HG03025 (cell line): ENCODE measurements at regions not wholly inside any gene's neighbourhood (a gene's known extent, or its start where the extent isn't known, plus 50 kb on each side); places are given as distances from the start of the nearest gene placed in this dataset.

Experiments
- ATAC-seq: cut with Tn5 transposase; IDR thresholded peaks from one replicate; pipeline ENCODE4 v1.9.1; 2021; ENCODE audit warnings: mild to moderate bottlenecking, moderate library complexity; ENCODE audit not compliant: unreplicated experiment, low FRiP score

GRCh38 chr4:100742045-100742444 is 224.2 kb upstream of the EMCN start:
- no peak for ATAC-seq

DNA sequence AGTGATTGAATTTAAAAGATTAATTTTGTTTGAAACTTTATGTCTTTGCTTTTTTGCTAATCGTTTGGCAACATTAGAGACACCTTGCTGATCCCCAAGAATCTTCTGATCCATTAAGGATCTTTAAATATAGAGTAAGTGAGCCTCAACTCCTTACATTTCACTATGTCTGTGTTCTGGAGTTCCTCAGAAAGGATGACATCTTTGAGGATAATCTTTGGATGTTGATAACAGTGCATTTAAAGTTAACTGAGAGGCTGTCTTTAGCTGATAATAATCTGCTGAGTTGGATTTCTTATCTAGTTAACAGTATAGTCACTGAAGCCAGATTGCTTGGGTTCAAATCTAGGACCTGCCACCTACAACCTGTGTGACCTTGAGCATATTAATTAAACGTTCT is 221.6 kb upstream of the EMCN start:
- no peak for ATAC-seq

DNA sequence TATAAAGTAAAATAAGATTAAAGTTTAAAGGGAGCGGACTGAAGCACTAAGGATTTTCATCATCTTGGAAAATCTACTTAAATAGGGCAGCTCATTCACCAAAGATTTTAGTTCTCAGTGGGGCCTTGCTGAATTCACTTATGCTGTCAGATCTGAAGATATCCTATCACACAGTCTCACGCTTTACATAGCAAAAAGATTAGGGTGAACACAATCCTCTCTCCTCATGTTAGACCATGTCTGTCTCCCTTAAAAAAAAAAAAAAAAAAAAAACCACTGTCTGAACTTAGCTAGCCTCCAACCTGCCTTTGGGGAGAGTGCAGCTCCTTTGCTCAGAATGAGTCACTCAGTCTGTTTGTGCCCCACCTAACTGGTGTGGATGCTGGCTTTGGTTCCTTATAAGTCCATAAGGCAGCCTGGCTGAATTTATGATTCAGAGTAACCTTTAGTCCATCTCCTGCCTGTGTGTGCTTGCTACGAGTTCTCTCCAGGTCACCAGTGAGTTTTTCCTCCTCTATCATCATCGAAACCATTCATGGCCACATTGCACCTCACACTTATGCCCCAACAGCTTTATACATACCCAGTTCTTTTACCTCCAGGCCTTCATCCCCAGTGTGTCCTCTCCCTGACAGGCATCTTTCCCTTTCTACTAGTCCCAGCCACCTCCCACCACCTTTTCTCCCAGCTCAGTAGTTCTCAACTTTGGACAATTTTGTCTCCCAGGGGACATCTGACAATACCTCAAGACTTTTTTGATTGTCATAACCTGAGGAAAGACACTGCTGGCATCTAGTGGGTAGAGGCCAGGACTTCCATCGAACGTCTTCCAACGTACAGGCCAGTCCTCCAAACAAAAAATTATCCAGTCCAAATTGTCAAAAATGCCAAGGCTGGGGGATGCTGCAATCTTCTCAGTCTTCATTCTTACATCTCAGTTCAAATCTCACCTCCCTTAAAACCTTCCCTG is 220.7 kb upstream of the EMCN start:
- ATAC-seq: no peak

DNA sequence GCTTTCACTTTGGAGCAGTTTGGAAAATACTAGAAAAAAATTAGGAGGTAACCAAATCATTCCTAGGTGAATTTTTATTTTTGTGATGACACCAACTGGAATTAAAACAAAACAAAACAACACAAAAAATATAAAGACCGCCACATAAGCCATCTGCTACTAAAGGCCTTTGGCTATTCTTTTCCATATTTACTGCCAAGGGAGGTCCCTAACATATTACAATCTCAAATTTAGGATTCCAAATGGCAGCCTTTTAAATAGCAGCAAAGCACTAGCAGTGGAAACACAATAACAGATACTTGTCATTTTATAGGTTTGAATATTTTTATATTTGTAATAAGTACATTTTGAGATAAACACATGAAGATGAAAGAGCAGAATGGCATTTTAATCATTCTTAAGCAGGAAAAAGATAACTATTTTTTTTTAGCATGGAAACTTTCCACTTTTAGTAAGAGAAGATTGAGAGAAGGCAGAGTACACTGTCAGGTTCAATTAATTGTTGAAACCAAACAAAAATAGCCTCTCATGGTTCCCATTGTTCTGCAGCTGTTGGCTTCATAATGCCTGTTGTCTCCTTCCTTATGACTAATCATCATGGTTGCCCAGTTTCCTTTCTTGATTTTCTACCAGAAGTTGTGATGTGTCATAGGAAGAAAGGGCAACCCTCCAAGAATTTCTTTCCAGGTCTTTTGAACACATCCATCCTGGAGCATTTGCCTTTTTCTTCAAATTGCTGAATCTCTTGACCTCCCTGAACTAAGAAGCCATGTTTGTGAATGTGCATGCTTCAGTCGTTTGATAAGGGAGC is 219.0 kb upstream of the EMCN start:
- no peak for ATAC-seq

DNA sequence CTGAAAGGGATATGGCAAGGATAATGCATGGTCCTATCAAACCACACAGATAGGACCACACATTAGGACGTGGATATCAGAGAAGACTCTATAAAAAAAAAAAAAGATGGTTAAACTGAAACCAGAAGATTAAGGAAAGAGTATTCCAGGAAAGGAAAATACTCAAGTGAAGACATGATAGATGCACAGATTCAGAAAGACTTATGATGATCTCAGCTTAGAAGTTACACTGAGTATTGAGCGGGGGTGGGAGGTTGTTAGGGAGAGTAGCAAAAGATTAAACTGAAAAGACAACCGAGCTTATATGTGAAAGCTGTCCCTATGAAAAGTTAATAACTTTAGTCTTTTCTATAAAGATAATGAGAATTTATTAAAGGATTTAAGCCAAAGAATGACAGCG is 211.0 kb upstream of the EMCN start:
- no peak for ATAC-seq

GRCh38 chr4:100722866-100723459 is 205.1 kb upstream of the EMCN start:
- peak; percentile 57 for ATAC-seq

GRCh38 chr4:100722133-100722532 is 204.3 kb upstream of the EMCN start:
- no peak for ATAC-seq

DNA sequence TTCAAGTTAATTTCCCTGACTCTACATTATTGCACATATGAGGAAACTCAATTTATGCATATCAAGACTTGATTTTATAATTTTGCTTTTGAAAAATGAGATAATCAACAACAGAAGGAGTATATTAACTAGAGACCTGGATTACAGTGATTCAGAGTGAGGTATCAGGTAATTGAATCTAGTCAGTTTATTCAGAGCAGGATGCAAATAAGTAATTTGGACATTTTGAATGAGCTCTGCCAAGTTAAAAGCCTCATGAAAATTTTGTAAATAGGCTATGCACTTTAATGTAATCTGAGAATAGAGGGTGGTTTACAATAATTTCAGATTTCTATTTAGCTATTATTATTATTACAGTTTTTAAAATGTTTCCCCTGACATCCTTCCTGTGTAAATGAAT is 203.7 kb upstream of the EMCN start:
- no peak for ATAC-seq

- ATAC-seq: no peak
Observed at GRCh38 chr4:100721077-100721476, 203.3 kb upstream of the EMCN start.

- no peak for ATAC-seq
Observed at GRCh38 chr4:100716416-100716815, 198.6 kb upstream of the EMCN start.

- ATAC-seq: no peak
Observed at GRCh38 chr4:100708776-100709175, 191.0 kb upstream of the EMCN start.

DNA sequence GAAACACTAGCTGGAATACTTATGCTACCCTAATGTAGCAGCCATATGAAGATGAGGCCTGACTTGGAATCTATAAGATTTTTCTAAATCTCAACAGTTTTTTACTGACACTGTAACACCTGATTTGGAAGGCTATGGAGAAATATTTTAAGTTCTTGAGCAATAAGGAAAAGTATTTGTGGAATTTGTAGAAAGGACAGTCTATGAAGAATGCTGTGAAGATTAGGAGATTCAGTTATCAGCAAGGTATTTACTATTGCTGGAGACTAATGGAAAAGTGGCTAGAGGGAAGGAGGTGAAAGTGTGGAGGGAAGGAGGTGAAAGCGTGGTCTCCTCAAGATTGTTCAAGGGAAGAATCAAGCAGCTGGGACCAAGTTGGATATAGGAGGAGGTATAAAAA is 190.0 kb upstream of the EMCN start:
- ATAC-seq: no peak

DNA sequence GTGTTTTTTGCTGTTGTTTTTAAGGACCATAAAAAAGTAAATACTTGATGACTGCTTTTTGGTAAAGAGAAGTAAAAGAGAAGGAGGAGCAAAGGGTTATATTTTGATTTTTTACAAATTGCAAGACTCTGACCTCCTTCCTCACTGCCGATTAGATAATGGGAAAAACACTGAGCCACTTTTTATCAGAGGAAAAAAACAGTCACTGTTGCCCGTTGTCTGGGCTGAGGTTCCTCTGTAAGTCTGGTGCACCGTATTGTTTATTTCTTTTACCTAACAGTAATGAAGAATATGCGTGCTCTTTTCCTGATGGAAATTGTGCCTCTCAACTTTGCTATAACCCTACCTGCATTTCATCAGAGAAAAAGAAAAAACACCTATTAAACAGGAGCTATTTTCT is 178.7 kb upstream of the EMCN start:
- no peak for ATAC-seq

DNA sequence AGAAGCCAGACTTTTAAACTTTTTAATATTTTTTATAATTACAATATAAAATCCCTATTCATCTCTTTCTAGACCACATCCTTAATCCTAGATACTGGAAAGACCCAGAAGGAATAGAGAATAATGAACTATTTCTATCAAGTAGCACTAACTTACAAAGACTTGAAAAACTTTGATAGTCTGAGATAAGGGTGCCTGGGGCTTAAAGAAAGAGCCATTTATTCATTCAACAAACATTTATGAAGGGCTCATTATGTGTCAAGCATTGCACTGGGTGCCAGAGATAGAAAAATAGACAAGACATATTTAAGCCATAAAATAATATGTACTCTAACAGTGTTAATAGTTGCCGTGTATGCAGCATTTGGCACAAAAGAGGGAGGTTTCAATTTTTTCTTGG is 178.0 kb upstream of the EMCN start:
- no peak for ATAC-seq

GRCh38 chr4:100695039-100695654 is 177.3 kb upstream of the EMCN start:
- no peak for ATAC-seq

DNA sequence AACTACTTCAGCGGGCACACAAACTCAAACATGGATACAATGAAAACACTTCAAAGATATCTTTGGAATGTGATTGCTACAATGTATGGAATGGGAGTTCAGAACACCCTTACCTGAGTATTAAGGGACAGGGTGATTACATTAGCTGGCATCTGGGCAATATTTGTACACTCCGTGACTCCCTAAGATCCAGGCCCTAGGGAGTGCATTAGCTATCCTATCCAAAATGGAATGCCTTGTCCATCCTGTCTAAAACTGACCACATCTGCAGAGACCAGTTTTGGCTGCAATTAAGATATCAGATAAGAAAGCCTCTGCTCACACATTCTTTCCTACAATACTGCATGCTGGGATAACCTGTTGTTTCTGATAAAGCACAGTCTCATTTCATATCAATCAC is 176.6 kb upstream of the EMCN start:
- no peak for ATAC-seq

- ATAC-seq: no peak
Observed at GRCh38 chr4:100690812-100691211, 173.0 kb upstream of the EMCN start.

DNA sequence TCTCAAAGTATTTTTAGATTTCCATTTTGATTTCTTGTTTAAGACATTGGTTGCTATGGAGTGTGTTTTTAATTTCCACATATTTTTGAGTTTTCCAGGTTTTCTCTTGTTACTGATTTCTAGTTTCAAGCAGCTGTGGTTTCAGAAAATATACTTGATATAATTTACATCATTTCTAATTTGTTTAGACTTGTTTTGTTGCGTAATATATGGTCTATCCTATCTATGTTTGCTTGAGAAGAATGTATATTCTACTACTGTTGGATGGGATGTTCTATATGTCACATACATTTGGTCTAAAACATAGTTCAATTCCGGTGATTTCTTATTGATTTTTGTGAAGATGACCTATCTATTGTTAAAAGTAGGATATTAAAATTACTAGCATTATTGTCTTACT is 170.5 kb upstream of the EMCN start:
- no peak for ATAC-seq

GRCh38 chr4:100682477-100683218 is 164.8 kb upstream of the EMCN start:
- no peak for ATAC-seq

DNA sequence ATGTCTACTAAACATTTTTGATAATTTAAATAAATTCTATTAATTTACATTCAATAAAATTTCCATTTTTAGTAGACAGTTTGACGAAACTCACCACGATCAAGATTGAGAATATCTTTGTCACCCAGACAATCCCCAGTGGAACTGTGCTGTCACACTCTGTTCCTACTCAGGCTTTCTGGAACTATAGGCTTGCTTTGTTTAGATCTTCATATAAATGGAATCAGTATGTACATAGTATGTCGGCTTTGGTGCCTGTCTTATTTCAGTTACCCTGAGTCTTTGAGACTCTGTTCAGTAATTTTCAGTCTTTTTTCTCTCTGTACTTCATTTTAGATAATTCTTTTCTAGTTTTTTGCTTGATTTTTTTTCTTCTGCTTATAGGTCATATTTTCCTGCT is 163.5 kb upstream of the EMCN start:
- ATAC-seq: no peak
